ENCODE measurements at regions not wholly inside any gene's neighbourhood (a gene's known extent, or its start where the extent isn't known, plus 50 kb on each side); places are given as distances from the start of the nearest gene placed in this dataset.
"Not testable (repeated sequence)": the region's sequence is repeated elsewhere in the genome, so short reads cannot be mapped to it uniquely, and the experiment has no call there.

- TF ChIP-seq CTCF (IDR thresholded peaks at IDR 0.05; ENCODE audit: unreplicated experiment), result no peak
- Mint-ChIP-seq H3K4me1 (ENCODE audit: unreplicated experiment) (no peaks in the 10 kb centered on the region), H3K36me3 (ENCODE audit: low read depth, unreplicated experiment) (peaks cover 9% of the 10 kb centered on the region), H3K4me3 (ENCODE audit: unreplicated experiment) (no peak overlapping the region), H3K27ac (ENCODE audit: unreplicated experiment) (no peak overlapping the region), H3K27me3 (ENCODE audit: unreplicated experiment) (no peaks in the 10 kb centered on the region), H3K9me3 (ENCODE audit: unreplicated experiment) (peaks cover 4% of the 10 kb centered on the region)
- DNase-seq (ENCODE audit: low spot score), result no peak
Measured at GRCh38 chr3:6697285-6697684, 163.6 kb upstream of the GRM7 start.

GRCh38 chr3:6697722-6698121, 163.2 kb upstream of the GRM7 start:
- Mint-ChIP-seq H3K27me3 (ENCODE audit: unreplicated experiment) (no peaks in the 10 kb centered on the region), H3K27ac (ENCODE audit: unreplicated experiment) (no peak overlapping the region), H3K9me3 (ENCODE audit: unreplicated experiment) (peaks cover 4% of the 10 kb centered on the region), H3K4me3 (ENCODE audit: unreplicated experiment) (no peak overlapping the region), H3K4me1 (ENCODE audit: unreplicated experiment) (no peaks in the 10 kb centered on the region), H3K36me3 (ENCODE audit: low read depth, unreplicated experiment) (peaks cover 9% of the 10 kb centered on the region)
- DNase-seq (ENCODE audit: low spot score), result no peak
- no peak for TF ChIP-seq CTCF (IDR thresholded peaks at IDR 0.05; ENCODE audit: unreplicated experiment)

GRCh38 chr3:6704817-6705216, 156.1 kb upstream of the GRM7 start:
- not testable (repeated sequence) for H3K27me3 Mint-ChIP-seq (ENCODE audit: unreplicated experiment); DNase-seq (ENCODE audit: low spot score); H3K27ac Mint-ChIP-seq (ENCODE audit: unreplicated experiment); H3K4me1 Mint-ChIP-seq (ENCODE audit: unreplicated experiment); H3K4me3 Mint-ChIP-seq (ENCODE audit: unreplicated experiment)
- Mint-ChIP-seq H3K36me3 (ENCODE audit: low read depth, unreplicated experiment) (peaks cover 11% of the 10 kb centered on the region), H3K9me3 (ENCODE audit: unreplicated experiment) (peaks cover 10% of the 10 kb centered on the region)

GRCh38 chr3:6706777-6707176, 154.1 kb upstream of the GRM7 start:
- DNase-seq (ENCODE audit: low spot score), result no peak
- Mint-ChIP-seq H3K4me3 (ENCODE audit: unreplicated experiment) (no peak overlapping the region), H3K9me3 (ENCODE audit: unreplicated experiment) (peaks cover 6% of the 10 kb centered on the region), H3K4me1 (ENCODE audit: unreplicated experiment) (no peaks in the 10 kb centered on the region), H3K27ac (ENCODE audit: unreplicated experiment) (no peak overlapping the region), H3K27me3 (ENCODE audit: unreplicated experiment) (no peaks in the 10 kb centered on the region), H3K36me3 (ENCODE audit: low read depth, unreplicated experiment) (peaks cover 3% of the 10 kb centered on the region)
- no peak for TF ChIP-seq CTCF (IDR thresholded peaks at IDR 0.05; ENCODE audit: unreplicated experiment)

GRCh38 chr3:6709178-6709577, 151.7 kb upstream of the GRM7 start:
- DNase-seq (ENCODE audit: low spot score), result no peak
- H3K9me3 Mint-ChIP-seq (ENCODE audit: unreplicated experiment), result peaks cover 10% of the 10 kb centered on the region
- peaks cover 2% of the 10 kb centered on the region for H3K36me3 Mint-ChIP-seq (ENCODE audit: low read depth, unreplicated experiment)
- no peaks in the 10 kb centered on the region for H3K27me3 Mint-ChIP-seq (ENCODE audit: unreplicated experiment)
- no peaks in the 10 kb centered on the region for H3K4me1 Mint-ChIP-seq (ENCODE audit: unreplicated experiment)
- no peak overlapping the region for H3K27ac Mint-ChIP-seq (ENCODE audit: unreplicated experiment)
- H3K4me3 Mint-ChIP-seq (ENCODE audit: unreplicated experiment), result no peak overlapping the region
- TF ChIP-seq CTCF (IDR thresholded peaks at IDR 0.05; ENCODE audit: unreplicated experiment), result no peak

GRCh38 chr3:6714962-6715361, 146.0 kb upstream of the GRM7 start:
- peaks cover 3% of the 10 kb centered on the region for H3K9me3 Mint-ChIP-seq (ENCODE audit: unreplicated experiment)
- DNase-seq (ENCODE audit: low spot score), result no peak
- H3K4me3 Mint-ChIP-seq (ENCODE audit: unreplicated experiment), result no peak overlapping the region
- H3K27me3 Mint-ChIP-seq (ENCODE audit: unreplicated experiment), result no peaks in the 10 kb centered on the region
- TF ChIP-seq CTCF (IDR thresholded peaks at IDR 0.05; ENCODE audit: unreplicated experiment), result no peak
- H3K4me1 Mint-ChIP-seq (ENCODE audit: unreplicated experiment), result no peaks in the 10 kb centered on the region
- H3K36me3 Mint-ChIP-seq (ENCODE audit: low read depth, unreplicated experiment), result peaks cover 16% of the 10 kb centered on the region
- H3K27ac Mint-ChIP-seq (ENCODE audit: unreplicated experiment), result no peak overlapping the region
